ENCODE measurements at regions not wholly inside any gene's neighbourhood (a gene's known extent, or its start where the extent isn't known, plus 50 kb on each side); places are given as distances from the start of the nearest gene placed in this dataset.
"Not testable (repeated sequence)": the region's sequence is repeated elsewhere in the genome, so short reads cannot be mapped to it uniquely, and the experiment has no call there.

DNA sequence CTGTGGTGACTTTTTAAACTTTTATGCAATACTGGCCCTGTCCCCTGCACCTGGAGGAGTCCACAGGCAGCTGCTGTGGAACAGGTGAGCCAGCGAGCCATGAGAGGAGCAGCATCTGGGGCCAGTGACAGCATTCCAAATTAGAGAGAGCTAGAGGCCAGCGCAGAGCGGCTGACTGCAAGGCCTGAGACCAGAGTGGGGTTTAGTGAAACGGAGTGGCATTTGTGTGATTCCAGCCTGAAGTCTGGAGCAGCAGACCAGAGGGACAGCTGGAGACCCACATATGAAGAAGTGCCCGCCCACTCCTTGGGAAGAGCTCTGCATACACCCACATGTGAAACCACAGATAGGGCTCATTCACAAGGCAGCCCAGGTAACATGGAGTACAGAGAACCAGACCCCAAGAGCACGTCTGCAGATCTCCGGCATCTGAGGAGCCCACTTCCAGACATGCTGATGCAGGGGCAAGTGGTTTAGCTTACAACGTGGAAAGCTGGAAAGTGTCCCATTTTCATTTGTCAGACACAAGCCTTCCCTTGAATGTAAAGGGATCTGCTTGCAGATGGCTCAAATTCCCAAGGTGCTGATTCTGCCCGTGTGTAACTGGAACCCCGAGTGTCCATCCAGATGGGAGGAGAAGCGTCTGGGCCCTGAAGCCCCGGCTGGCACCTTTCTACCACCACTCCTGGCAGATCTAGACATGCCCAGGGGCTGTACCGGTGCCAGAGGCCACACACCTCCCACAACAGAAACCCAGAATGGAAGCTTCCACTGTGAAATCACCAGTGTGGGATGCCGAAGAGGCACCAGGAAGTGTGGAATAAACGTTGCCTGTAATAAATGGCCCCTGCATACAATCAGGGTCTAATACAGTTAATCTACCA, 256.0 kb upstream of the TCERG1L start:
- DNase-seq: no peak

DNA sequence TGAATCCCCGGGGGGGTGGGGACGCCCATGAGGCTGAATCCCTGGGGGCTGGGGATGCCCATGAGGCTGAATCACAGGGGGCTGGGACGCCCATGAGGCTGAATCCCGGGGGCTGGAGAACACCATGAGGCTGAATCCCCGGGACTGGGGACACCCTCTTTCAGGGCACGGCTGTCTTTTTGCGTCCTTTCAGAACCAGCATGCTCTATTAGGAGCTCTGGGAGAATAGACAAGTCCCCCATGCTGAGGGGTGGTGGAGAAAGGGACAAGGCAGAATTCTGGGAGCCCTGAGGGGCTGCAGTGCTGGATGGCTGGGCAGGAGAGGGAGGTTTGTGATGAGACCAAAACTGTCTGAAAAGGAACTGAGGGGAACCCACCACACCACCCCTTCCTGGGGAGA, 257.3 kb upstream of the TCERG1L start:
- no peak for DNase-seq

DNA sequence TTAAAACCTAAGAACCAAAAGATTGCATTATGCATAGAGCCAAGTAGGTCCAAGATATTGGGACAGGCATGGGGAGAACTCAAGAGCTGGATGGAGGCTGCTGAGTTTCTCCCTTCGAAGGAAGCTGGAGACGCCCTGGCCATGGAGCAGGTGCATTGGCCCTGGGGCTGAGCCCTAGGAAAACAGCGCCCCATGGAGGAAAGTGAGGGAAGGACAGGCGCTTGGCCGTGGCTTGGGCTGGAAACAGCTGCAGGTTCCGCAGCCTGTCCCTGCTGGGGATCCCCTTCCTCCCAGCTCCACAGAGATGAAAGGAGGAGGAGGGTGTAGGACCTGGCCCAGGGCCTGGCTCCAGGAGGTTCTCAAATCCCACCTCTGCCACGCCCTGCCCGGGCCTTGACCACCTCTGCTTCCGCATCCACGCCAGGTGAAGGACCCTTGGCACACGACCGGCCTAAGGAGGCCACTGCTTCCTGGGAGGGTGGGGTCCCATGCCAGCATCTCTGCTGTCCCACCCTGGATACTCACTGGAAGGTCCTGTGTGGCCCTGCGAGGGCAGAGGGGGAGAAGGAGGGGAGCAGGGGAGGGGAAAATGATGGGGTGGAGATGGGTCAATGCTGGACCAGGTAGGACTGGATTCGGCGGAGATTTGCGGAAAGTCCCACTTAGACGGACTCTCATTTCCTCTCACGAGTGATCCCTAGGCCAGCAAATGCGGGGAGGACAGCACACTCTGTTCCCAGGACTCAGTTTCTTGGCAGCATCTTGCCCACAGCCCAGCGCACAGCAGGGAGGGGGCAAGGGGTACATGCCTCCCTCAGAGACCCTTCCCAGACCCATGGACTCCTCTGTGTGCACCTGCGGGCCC, 258.6 kb upstream of the TCERG1L start:
- DNase-seq: peak; percentile 5

DNA sequence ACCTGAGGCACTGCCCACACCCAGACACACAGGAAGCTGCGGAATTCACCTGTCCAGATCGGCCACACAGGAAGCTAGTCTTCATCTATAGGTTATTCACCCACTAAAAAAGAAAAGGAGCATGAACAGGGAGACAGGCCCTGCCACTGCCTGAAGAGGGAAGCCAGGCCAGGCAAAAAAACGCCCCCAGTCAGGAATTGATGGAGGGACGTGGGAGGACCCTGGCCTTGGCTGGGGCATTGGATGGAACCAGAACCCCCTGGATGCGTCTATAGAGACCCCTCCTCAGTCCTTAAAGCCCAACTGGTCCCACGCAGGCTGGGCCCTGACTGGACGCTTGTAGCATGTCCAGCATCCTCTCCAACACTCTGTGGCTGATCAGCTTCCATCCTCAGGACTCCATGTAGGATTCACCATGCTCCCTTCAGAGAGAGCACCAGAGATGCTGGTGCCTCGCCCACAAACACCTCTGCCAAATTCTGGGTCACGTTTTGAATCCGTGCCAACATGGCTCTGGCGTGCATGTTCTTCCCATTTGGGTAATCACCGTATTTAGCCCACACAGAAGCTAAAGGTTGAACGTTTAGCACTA, 259.3 kb upstream of the TCERG1L start:
- DNase-seq: no peak

DNA sequence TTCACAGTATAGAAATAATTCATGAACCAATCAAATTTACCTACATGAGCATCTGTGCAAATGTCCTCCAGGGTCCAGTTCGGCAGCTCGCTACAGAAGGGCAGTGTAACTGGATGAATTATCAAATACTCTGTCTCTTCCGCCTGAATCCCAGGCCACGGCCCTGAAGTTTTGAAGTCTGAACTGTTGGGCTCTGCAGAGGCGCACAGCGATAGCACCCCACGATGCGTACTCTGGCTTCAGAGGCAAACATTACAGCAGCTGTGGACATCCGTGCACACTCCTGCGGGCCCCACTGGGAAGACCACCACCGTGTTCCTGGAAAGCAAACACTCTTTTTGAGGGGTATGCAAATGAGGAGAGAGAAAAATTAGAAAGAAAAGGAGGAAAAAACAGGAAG, 259.8 kb upstream of the TCERG1L start:
- no peak for DNase-seq

DNA sequence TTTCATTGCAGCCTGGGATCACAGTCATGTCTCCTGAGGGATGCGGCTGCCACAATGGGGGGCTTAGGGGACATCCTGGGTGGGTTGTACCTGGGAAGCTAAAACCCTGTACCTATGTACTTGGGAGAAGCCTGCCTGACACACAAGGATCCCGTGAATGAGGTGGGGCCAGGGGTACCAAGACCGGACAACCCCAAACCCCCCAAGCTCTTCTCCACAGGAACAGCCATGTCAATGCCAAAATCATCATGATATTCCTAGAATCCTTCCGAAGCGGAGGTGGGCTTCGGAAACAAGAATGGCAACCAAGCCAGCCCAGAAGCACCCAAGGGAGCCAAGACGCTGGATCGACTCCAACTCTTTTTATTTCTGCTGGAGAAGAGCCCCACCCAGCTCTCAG, 260.3 kb upstream of the TCERG1L start:
- no peak for DNase-seq

DNA sequence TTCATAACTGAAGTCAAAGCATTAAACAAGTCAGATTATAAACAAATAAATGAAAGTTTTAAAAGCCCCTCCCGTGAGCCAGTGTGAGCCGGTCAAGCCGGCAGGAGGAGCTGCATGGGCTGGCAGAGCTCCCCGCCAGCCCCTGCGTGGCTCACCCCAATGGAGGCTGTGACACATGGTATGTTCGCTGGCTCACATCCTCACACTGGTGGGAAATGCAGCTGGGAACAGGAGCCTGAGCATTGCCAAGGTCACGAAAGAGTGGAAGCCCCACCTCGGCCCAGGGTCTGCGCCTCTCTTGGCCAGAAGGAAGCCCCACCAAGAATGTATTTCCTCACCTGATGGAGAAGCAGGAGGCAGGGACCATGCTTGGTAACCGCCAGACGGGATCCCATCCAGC, 261.7 kb upstream of the TCERG1L start:
- no peak for DNase-seq

DNA sequence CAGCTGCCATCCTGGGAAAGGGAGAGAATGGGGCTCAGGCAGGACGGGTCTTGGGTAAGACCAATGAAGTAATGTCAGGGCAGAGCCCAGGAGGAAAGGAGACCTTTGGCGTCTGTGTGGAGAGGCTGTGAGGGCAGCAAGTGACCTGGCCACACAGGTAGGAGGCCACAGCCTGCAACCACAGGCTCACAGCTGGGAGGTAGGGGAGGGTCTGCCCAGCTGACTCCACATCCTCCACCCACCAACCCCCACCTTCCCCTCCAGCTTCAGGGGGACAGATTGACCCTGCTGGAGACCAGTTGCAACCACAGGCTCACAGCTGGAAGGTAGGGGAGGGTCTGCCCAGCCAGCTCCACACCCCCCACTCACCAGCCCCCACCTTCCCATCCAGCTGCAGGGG, 262.2 kb upstream of the TCERG1L start:
- no peak for DNase-seq

DNA sequence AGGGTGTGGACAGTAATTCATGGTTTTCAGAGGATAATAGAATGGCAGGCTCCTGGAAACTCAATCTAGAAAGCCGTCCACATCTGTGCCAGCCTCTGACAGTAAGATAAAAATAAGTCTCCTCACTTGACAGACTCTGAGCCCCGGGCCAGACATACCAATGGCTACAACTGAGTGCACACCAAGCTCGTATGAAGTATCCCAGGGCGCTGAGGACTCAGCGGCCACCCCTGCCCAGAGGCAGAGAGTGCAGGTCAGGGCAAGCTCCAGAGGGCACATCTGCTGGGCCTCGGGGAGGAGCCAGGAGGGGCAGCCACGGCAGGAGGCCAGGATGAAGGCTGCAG, 262.8 kb upstream of the TCERG1L start:
- DNase-seq: no peak

DNA sequence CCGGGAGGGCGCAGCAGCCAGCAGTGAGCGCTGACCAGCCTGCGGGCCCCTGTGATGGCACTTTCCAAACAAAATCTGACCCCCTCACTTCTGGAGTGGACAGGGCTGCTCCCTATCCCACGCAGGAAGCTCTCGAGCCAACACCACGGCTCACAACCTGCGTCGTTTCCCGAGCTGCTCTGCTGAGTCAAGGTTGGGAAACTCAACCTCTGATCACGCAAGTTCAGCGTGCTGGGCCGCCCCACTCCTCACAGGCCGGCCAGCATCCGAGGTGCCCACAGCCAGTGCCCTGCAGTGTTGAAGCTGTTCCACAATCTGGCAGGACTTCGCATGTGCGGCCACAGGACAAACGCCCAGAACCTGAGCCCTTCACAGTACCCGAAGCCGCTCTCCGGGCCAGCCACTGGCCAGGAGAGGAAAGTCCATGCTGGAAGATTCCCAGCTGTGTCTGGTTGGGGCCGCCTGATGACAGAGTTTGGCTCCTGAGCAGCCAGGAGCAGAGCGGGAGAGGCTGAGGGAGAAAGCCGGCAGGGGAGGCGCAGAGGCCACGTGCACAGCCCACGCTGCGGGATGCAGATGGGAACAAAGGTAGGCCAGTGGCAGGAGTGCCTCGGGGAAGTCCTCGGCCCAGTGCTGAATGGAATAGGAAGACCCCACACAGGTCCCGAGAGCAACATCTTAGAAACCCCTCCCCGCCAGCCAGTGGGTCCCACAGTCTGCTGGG, 263.3 kb upstream of the TCERG1L start:
- DNase-seq: no peak

DNA sequence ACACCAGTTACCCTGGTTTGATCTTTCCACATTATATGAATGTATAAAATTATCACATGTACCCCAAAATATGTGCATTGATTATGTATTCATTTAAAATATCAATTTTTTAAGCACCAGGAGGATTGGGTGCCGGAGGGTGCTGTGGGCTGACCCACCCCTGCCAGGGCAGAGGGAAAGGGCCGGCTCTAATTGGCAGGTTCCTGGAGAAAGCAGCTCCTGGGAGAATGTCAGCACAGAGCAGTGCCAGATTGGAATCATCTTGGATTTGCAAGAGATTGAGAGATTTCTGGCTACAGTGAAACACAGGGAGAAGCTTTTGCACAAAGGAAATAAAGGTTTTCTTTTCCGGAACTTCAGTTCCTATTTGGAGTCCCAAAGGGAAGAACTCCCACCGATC, 264.4 kb upstream of the TCERG1L start:
- no peak for DNase-seq

DNA sequence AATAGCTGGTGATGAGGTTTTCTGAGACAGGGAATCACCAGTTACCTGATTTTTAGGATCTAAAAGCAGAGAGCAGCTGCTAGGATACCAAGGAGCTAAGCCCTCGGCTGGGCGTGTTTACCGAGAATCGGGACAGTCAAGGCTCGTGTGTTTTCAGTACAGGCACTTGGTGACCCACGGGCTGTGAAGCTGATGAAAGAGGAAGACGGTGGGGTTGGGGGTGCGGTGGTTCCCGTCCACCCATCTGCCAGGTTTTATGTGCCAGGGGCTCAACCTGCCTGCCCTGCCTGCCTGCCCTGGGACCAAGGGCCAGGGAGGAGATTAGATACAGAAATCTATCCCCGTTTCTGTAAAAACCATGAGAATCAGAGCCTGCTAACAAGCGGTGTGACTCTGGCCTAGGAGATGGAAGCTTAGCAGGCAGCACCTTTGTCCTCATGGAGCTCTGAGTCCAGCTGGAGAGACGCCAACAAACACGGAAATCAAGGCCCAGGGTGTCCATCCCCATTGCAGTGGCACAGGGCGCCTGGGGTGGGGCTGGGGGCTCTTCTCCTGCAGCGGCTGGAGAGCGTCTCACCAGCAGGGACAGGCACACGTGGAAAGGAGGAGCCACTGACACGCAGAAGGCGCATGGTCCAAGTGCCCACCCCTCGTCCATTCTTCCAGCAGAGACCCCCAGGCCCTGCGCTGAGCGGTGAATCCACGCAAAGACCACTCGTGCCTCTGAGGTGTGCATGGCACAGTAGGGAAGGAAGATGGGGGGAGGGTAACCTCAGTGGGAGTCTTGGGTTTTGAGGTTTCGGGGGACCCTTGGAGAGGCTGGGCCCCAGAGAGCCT, 265.0 kb upstream of the TCERG1L start:
- no peak for DNase-seq

DNA sequence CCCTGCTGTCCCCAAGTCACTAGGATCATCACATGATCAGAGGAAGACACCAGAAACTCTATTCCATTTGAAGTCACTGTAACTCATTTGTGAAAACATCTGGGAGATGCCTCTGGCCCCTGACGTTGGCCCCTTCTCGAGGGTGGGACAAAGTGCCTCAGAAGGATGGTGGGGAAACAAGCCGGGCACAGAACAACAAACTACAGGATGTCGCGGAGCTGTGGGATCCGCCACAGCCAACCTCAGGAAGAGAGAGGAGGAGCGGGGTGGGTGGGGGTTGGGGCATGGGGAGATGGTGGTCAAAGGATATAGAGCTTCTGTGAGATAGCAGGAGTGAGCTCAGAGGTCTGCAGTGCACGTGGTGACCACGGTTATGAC, 265.6 kb upstream of the TCERG1L start:
- no peak for DNase-seq

DNA sequence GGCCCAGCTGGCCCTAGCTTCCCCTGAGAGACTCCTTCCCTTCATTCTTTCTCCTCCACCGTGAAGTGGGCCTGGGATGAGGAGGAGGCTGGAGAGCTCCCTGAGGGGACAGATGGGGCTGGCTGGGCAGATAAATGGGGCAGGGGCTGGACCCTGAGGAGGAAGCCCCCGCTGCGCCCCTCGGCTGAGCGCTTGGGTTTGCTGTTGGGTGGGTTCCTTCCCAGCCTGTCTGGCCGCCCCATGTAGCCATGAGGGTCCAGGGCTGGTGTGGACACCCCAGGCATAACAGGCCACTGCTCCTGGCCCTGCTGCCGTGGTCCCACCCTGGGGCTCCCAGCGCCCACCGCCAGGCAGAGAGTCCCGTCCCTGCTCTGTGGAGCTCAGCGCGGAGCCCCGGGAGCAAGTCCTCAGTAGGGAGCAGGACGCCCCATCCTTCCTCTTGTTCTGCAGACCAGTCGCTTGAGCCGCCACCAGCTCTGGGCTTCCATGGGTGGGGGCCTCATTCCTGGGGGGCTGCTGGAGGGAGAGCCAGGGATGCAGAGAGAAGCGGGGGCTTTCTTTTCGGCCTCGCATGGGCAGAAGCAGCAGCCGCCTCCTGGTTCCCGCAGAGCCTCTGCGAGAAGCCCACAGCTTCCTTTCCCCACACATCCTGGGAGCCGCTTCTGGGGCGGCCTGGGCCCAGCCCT, 266.4 kb upstream of the TCERG1L start:
- no peak for DNase-seq

DNA sequence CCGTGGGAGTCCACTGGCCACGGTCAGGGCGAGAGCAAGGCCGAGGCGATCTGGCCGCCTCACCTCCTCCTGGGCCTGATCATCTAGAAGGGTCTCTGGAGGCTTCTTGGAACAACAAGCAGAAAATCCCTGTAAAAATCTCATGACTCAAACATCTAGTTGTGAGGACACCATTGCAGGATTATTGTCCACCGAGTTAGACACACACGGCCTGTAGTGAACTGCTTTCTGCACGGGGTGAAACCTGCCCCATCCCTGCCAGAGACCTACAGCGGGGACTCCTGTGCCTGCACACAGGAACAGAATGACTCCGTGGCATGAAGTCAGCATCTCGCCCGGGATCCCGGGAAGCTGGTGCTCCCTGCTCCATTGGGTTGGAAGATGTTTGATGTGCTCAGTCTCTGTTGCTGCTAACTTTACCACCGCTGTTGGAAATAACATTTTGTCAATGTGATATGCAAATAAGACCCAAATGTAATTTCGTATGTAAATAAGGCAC, 267.0 kb upstream of the TCERG1L start:
- no peak for DNase-seq

DNA sequence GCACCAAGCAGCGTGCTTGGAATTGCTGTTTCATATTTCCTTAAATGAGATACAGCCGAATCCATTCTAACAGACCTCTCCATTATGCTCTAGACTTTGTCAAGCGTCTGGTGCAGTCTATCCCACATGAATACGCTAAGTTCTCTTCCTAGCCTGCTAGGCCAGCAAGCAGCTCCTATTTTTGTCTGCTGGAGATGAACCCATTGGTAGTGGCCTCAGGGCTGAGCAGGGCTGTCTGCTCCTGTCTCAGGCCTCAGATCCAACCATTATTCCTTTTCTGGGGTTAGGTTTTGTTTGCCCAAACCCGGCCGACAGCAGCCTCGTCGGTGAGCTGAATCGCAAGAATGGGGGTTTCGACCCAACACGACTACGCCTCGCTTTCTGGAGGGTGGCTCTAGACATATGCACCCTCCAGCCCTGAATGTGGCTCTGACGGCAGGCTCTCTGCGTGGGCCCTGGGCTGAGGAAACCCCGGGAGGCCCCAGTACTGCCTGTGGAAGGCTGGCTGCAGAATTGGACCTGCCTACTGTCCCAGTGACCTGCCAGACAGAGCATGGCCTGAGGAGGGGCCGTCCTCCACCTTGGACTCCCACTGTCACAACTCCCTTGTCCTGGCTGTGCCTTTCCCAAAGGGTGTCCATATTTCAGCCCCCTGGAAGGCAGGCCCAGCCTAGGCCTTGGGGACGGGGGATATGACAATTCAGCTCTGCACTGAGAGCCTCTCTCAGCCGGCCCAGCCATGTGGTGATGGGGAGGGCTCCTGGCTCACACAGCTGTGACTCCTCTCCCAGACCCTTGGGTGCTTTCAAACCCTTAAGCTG, 267.9 kb upstream of the TCERG1L start:
- DNase-seq: no peak

DNA sequence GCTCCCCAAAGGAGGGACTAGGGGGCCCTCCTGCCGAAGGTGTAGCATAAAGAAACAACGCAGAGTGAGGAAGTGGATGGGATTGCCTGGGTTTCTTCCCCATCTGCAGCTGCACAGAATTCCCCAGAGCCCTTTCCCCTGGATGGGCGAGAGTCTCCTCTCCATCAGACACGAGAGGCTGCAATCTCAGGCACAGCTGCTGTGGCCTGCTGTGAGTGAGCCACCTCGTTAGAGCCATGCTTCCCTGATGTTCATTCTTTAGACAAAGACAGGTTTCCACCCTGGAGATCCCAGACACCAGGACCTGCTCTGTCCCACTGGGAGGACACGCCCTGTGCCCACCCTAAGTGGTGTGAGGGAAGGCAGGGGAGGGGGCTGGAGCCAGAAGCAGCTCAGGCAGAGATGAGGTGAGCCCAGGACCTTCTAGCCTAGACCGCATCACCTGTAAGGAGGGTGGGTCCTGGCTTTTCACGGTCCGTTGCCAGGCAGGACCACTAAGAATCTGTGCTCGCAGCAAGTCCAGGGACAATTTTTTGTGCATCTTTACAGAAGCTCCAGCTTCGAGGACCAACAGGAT, 268.6 kb upstream of the TCERG1L start:
- no peak for DNase-seq

DNA sequence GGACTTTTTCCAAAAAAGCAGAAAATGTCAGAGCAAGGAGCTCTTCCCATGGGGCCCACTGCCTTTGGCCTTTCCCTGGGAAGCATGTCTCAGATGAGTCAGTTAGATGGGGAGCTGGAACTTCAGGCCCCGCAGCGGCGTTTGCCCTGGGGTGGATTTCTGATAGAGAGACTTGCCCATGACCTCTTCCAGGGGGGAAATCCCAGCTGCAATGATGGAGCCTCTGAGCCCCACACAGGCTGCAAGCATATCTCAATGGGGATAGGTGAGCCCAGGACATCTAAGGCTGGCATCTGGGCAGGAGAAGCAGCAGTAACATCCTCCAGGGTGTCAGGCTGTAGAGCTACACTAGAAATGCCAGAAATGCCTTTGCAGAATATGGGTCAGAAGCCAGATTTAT, 269.2 kb upstream of the TCERG1L start:
- DNase-seq: no peak

DNA sequence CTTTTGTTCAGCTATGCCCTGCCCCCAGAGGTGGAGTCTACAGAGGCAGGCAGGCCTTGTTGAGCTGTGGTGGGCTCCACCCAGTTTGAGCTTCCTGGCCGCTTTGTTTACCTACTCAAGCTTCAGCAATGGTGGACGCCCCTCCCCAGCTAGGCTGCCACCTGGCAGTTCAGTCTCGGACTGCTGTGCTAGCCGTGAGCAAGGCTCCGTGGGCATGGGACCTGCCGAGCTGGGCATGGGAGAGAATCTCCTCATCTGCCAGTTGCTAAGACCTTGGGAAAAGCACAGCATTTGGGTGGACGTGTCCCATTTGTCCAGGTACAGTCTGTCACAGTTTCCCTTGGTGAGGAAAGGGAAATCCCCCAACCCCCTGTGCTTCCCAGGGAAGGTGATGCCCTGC, 270.0 kb upstream of the TCERG1L start:
- not testable (repeated sequence) for DNase-seq

DNA sequence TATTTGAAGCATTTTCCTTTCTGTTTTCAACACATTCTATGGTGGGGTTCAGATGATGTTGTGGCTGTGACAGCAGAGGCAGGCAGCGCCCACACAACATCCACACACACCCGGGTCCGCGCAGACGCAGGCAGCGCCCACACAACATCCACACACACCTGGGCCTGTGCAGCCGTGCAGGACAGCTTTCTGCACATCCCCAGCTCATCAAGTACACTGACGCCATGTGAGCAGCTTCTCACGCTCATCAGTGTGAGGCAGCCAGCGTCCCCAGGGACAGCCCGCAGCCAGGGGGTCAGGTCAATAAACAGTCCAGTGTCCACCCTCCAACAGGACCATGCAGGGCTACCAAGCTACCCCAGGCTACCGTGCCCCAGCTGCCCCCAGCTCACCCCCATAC, 272.8 kb upstream of the TCERG1L start:
- DNase-seq: no peak

All from hematopoietic multipotent progenitor cell treated with erythropoietin and hydrocortisone succinate and interleukin-3 and kit ligand, for 4 days (in vitro differentiated cells).